Ascending aorta (tissue), 2 donors: ENCODE measurements at regions not wholly inside any gene's neighbourhood (a gene's known extent, or its start where the extent isn't known, plus 50 kb on each side); places are given as distances from the start of the nearest gene placed in this dataset.

ENCODE experiments used
- DNase-seq, 2 donors: peaks; one replicate each; pipeline ENCODE4 v3.0.0-alpha.2; 2019; ENCODE audit warnings: low spot score in 2 of 2
- H3K27ac ChIP-seq, 2 donors: fragments of 200-600 bp; sonication (generic); one replicate each; pipeline ENCODE4 v1.5.1; 2016 to 2017; ENCODE audit warnings: mild to moderate bottlenecking in 1 of 2
- H3K27me3 ChIP-seq: fragments of 200-600 bp; sonication (generic); one replicate; pipeline ENCODE4 v1.5.1; 2017
- H3K36me3 ChIP-seq, 2 donors: fragments of 200-600 bp; sonication (generic); one replicate each; pipeline ENCODE4 v1.5.1; 2016
- H3K4me1 ChIP-seq, 2 donors: fragments of 200-600 bp; sonication (generic); one replicate each; pipeline ENCODE4 v1.5.1; 2016 to 2017; ENCODE audit warnings: mild to moderate bottlenecking in 1 of 2
- H3K4me3 ChIP-seq, 2 donors: fragments of 200-600 bp; sonication (generic); one replicate each; pipeline ENCODE4 v1.5.1; 2016 to 2017; ENCODE audit warnings: mild to moderate bottlenecking in 1 of 2
- H3K9me3 ChIP-seq, 2 donors: fragments of 200-600 bp; sonication (generic); one replicate each; pipeline ENCODE4 v1.5.1; 2016
- CTCF ChIP-seq, 3 experiments: fragments of 200-600 bp in 2 of 3; fragments of 450-650 bp in 1 of 3; sonication (generic) in 2 of 3; IDR thresholded peaks; one replicate each; pipeline ENCODE4 v1.5.1; 2016 to 2019; ENCODE audit warnings: antibody characterized with exemption in 3 of 3, mild to moderate bottlenecking in 1 of 3, moderate library complexity in 1 of 3
- intact Hi-C: fragments of 100-400 bp; cut with DNase I; formaldehyde crosslinking; loops from one replicate; pipeline ENCODE4 v1.15.1; 2023

GRCh38 chr3:41041899-41042298 is 157.4 kb upstream of the CTNNB1 start:
- no peak for DNase-seq
- H3K36me3 ChIP-seq, result no peaks in the 10 kb centered on the region
- no peak overlapping the region for H3K27ac ChIP-seq
- H3K4me1 ChIP-seq, result no peaks in the 10 kb centered on the region
- H3K4me3 ChIP-seq, result no peak overlapping the region
- intact Hi-C loops, result no loop called here
- H3K27me3 ChIP-seq, result no peaks in the 10 kb centered on the region
- no peak for TF ChIP-seq CTCF (IDR thresholded peaks at IDR 0.05)
- no peaks in the 10 kb centered on the region for H3K9me3 ChIP-seq

GRCh38 chr3:41044523-41044922 is 154.8 kb upstream of the CTNNB1 start:
- TF ChIP-seq CTCF (IDR thresholded peaks at IDR 0.05), result no peak
- DNase-seq, result no peak
- H3K4me3 ChIP-seq, result no peak overlapping the region
- H3K27me3 ChIP-seq, result no peaks in the 10 kb centered on the region
- H3K4me1 ChIP-seq, result no peaks in the 10 kb centered on the region
- H3K27ac ChIP-seq, result no peak overlapping the region
- no peaks in the 10 kb centered on the region for H3K9me3 ChIP-seq
- intact Hi-C loops, result no loop called here
- H3K36me3 ChIP-seq, result no peaks in the 10 kb centered on the region

GRCh38 chr3:41045491-41045890 is 153.8 kb upstream of the CTNNB1 start:
- Histone ChIP-seq H3K4me1 (no peaks in the 10 kb centered on the region), H3K27ac (no peak overlapping the region), H3K4me3 (no peak overlapping the region), H3K9me3 (no peaks in the 10 kb centered on the region), H3K27me3 (no peaks in the 10 kb centered on the region), H3K36me3 (no peaks in the 10 kb centered on the region)
- no peak for DNase-seq
- no peak for TF ChIP-seq CTCF (IDR thresholded peaks at IDR 0.05)
- intact Hi-C loops, result no loop called here

GRCh38 chr3:41050144-41050543 is 149.2 kb upstream of the CTNNB1 start:
- H3K36me3 ChIP-seq, result no peaks in the 10 kb centered on the region
- TF ChIP-seq CTCF (IDR thresholded peaks at IDR 0.05), result no peak
- intact Hi-C loops, result no loop called here

GRCh38 chr3:41053220-41053619 is 146.1 kb upstream of the CTNNB1 start:
- Histone ChIP-seq H3K27ac (no peak overlapping the region), H3K4me1 (no peaks in the 10 kb centered on the region), H3K27me3 (no peaks in the 10 kb centered on the region), H3K9me3 (no peaks in the 10 kb centered on the region), H3K4me3 (no peak overlapping the region), H3K36me3 (no peaks in the 10 kb centered on the region)
- TF ChIP-seq CTCF (IDR thresholded peaks at IDR 0.05), result no peak
- intact Hi-C loops, result no loop called here
- no peak for DNase-seq

More at GRCh38 chr3:41050144-41050543, 149.2 kb upstream of the CTNNB1 start:
- no peaks in the 10 kb centered on the region for H3K27me3 ChIP-seq
- H3K27ac ChIP-seq, result no peak overlapping the region
- H3K4me3 ChIP-seq, result no peak overlapping the region
- no peak for DNase-seq
- H3K4me1 ChIP-seq, result no peaks in the 10 kb centered on the region
- H3K9me3 ChIP-seq, result no peaks in the 10 kb centered on the region

- H3K27ac ChIP-seq, result no peak overlapping the region
- H3K4me1 ChIP-seq, result no peaks in the 10 kb centered on the region
- intact Hi-C loops, result no loop called here
- no peaks in the 10 kb centered on the region for H3K27me3 ChIP-seq
- H3K36me3 ChIP-seq, result no peaks in the 10 kb centered on the region
- no peak for TF ChIP-seq CTCF (IDR thresholded peaks at IDR 0.05)
- DNase-seq, result no peak
- H3K4me3 ChIP-seq, result no peak overlapping the region
- H3K9me3 ChIP-seq, result no peaks in the 10 kb centered on the region
Measured at GRCh38 chr3:41060106-41060505, 139.2 kb upstream of the CTNNB1 start.
